NCI-H1417 treated with DMSO at 0.1 percent for 48 hours (cell line): ENCODE measurements at regions not wholly inside any gene's neighbourhood (a gene's known extent, or its start where the extent isn't known, plus 50 kb on each side); places are given as distances from the start of the nearest gene placed in this dataset.

ENCODE experiments used
- DNase-seq: peaks from one replicate; lab custom pipeline; 2025; lab: John Stamatoyannopoulos, UW

DNA sequence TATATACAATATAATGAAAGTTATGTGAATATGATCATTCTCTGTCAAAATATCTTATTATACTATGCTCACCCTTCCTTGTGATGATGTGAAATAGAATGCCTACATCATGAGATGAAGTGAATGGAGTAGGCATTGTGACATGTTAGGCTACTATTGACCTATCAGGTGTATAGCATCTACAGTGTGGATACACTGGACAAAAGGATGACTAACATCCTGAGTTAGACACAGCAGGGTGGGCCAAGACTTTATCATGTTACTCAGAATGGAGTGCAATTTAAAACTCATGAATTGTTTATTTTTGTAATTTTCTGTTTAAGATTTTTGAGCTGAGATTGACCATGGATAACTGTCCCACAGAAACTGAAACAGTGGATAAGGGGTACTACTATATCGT, 53.4 kb upstream of the NAV3 start:
- no peak for DNase-seq

DNA sequence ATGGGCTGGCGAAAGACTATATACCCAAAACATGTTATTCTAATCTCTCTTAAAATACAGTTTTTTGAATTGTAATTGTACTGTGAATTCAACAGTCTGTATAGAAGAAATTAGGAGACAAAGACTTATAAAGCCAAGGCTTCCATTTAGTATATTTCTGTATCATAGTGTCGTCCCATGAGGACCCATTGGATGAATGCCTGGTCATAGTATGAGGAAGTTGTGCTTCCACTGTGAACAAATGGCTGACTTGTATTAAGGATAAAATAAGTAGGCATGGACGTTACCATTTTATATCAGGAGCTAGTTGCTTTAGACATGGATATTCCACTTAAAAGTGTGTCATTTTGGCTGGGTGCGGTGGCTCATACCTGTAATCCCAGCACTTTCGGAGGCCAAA, 55.9 kb upstream of the NAV3 start:
- DNase-seq, result no peak

- no peak for DNase-seq
Observed at GRCh38 chr12:77772676-77773298, 57.9 kb upstream of the NAV3 start.

- no peak for DNase-seq
Observed at GRCh38 chr12:77768558-77768957, 62.1 kb upstream of the NAV3 start.

- no peak for DNase-seq
Observed at GRCh38 chr12:77767756-77768343, 62.8 kb upstream of the NAV3 start.

DNA sequence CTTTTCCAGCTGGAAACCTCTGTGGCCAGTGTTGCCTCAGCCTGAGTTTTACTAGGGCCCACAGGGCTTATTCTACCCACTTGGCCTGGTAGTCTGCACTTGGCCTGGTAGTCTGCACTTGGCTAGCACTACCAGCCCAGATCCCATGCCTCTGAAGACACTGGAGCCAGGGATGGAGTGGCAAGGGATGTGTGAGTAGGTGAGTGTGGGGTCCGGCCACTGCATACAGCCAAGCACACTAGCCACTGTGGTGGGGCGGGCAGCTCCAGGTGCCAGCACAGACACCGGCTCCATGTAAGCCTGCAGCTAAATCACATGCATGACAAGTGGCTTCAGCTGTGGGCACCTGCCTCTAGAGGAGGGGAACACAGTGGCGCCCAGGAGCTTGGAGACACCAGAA, 63.4 kb upstream of the NAV3 start:
- DNase-seq, result no peak

DNA sequence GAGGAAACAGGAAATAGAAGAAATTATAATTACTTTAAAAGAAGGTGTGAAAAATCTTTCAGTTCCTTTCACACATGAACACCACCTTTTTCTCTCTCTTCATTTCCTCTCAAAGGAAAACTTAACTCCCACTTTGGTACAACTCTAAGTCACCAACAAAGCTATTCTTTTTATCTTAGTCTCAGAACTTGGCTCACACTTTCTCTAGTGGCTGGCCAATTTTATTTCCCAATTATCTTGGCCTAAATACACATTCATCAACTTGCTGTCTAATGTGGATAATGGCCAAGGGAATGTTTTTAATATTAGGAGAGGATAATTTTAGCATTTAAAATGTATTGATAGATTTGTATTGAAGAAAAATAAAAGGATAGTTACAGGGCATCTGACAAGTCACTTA, 64.5 kb upstream of the NAV3 start:
- DNase-seq, result no peak

- no peak for DNase-seq
Observed at GRCh38 chr12:77761286-77761685, 69.4 kb upstream of the NAV3 start.

DNA sequence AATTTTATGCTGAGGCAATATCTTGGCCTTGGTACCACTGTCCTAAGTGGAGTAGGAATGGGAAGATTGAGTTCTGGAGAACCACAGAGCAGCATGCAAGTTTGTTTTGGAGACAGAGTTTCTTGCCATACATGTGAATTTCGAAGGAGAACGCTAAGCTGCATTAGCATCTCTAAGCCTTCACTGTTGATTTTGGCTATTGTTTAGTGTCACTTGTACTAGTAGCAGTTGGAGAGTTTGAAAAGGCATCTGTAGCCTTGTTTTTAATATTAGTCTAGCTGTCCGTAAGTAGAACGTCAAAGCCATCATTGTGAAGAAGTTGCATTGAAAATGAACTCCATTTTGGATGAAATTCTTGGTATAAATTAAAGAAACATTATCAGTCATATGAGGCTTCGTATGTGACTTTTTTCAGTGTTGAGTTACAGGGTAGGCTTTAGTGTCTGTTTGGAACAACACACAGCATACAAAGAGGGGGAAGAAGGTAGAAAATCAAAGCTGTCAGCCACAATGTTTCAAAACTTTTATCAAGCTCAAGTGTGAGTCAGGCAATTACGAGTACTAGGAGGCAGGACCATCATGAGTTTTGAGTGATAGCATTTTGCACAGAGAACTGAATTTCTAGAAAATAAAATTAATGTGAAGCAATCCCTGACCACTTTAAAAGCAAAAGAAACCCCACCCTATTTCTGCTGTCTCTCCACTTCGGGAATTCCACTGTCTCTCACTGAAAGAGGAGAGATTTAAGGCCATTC, 70.2 kb upstream of the NAV3 start:
- DNase-seq, result no peak

GRCh38 chr12:77754086-77754485, 76.6 kb upstream of the NAV3 start:
- no peak for DNase-seq

- no peak for DNase-seq
Observed at GRCh38 chr12:77751939-77752338, 78.8 kb upstream of the NAV3 start.

DNA sequence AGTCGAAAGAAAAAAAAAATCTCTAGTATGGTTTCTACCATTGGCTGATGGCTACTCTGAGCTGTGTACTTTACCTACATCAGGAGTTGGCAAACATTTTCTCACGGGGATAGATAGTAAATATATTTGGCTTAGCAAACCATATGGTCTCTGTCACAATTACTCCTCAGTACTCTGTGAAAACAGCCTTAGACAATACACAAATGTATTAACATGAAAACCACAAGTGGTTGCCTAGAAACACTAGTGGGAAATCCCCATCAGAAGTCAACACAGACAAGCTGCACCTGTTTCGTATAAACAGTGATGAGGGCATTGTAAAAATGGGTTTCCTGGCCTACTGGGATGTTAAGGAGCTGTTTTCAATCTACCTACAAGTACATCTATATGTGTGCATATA, 84.6 kb upstream of the NAV3 start:
- DNase-seq, result peak; percentile 97

- no peak for DNase-seq
Observed at GRCh38 chr12:77745624-77746023, 85.1 kb upstream of the NAV3 start.

- DNase-seq, result no peak
Observed at GRCh38 chr12:77742631-77743030, 88.1 kb upstream of the NAV3 start.

DNA sequence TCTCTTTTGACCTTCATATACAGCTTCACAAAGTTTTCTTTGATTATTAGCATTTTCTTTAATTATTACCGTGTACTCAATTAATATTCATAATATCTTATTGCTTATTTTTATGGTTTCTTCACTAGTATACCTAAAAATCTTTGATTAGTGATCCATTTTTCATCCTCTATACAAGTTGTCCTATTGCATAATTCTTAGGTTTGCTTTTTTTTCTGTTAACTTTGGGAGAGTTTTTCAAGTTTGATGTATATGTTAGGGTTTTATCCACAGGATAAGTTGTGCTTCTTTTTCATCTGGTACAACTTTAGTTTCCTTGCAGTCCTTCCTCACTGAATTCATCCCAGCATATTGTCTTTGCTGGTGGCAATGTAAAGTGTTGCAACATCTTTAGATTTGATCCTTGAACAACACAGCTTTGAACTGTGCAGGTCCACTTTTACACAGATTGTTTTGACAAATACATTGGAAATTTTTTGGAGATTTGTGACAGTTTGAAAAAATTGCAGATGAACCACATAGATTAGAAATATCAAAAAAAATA, 88.6 kb upstream of the NAV3 start:
- no peak for DNase-seq

GRCh38 chr12:77736219-77736965, 94.3 kb upstream of the NAV3 start:
- DNase-seq, result no peak

- no peak for DNase-seq
Observed at GRCh38 chr12:77734214-77734883, 96.3 kb upstream of the NAV3 start.

DNA sequence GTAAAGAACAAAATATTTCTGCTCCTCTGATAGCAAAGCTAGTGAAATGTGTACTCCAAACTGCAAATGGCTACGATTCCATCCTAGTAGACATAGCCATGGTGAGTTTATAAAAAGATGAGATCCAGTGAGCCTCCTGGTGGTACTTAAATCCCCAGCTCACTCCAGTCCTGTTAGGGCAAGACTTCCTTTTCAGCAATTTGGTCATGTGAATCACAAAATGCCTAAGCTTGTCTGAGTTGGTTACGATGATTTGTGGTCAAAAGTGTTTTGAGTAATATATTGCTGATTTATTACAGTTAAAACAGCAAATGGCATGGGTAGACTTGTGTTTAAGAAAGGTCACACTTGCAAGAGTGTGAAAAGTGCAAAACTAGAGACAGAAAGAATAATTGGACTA, 102.7 kb upstream of the NAV3 start:
- no peak for DNase-seq

DNA sequence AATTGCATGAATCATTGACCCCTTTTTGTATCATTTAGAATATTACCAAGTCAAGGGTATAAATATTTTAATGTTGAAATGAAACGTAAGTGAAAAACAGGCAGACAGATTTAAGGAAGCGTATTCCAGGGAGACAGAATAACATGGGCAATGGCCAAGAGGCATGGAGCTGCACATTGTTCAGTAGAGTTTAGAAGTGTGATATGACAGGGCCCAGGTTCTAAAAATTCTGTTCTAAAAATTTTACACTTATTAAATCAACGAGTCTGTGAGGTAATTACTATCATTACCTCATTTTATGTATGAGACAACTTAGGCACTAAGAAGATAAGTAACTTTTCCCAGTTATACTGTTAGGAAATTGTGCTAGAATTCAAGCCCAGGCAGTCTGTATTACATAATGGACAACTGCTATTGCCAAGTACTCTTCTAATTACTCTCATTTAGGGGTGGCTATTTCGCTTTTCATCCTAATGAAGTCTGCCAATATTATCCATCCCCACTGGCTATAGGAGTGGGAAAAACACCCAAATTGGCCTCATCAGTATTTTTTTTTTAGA, 103.2 kb upstream of the NAV3 start:
- DNase-seq, result no peak

DNA sequence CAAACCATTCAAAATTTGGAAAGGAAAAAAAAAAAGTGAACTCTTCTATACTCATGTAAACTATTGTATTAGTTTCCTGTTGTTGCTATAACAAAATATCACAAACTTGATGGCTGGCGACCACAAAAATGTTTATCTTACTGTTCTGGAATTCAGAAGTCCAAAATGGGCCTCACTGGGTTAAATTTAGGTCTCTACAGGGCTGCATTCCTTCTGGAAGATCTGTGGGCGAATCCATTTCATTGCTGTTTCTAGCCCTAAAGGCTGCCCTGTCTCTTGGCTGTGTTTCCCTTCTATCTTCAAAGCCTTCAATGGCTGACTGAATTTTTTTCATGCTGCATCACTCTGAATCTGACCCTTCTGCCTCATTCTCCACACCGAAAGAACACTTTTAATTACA, 105.1 kb upstream of the NAV3 start:
- no peak for DNase-seq

DNA sequence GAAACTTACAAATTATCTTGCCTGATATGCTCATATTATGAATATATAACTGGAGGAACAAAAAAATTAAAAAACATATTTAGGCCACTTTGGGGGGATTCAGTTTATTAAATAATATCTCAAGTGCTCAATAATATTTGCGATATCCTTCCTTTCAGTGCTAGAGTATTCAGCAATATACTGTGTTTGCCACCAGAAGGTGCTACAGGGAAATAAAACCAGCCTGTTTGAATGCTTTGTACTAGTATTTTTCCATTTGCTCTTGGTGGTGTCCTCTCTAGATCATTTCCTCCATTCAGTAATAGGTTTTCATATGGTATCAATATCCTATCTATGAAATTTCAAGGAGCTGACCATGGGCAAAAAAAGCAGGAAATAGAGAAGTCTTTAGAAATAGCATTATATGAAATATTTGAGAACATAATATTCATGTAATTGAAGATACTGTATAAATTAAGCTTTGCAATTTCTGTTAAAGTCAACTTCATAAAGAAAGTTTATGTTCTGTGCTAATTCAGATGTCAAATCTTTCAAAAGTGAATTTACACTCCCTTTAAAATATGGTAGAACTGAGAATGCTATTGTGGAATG, 106.2 kb upstream of the NAV3 start:
- no peak for DNase-seq
